OCI-LY1 (cell line): ENCODE measurements at regions not wholly inside any gene's neighbourhood (a gene's known extent, or its start where the extent isn't known, plus 50 kb on each side); places are given as distances from the start of the nearest gene placed in this dataset.
"Not testable (repeated sequence)": the region's sequence is repeated elsewhere in the genome, so short reads cannot be mapped to it uniquely, and the experiment has no call there.

Experiments used
- H2AFZ ChIP-seq: fragments of 200-600 bp; sonication (generic), shearing (Covaris generic); 2 replicates; pipeline ENCODE4 v1.6.0; 2014; ENCODE audit warnings: antibody characterized with exemption, mild to moderate bottlenecking, low read length
- H3F3A ChIP-seq: fragments of 200-600 bp; sonication (generic), shearing (Covaris generic); 2 replicates; pipeline ENCODE4 v1.6.0; 2014; ENCODE audit warnings: mild to moderate bottlenecking, antibody characterized with exemption, low read length, moderate library complexity; ENCODE audit not compliant: insufficient read depth
- H3K27ac ChIP-seq: fragments of 200-600 bp; sonication (generic); 2 replicates; pipeline ENCODE4 v1.5.1; 2014; ENCODE audit warnings: low read length, mixed run types, mild to moderate bottlenecking, low read depth; ENCODE audit not compliant: poor library complexity, severe bottlenecking
- H3K27me3 ChIP-seq: fragments of 200-600 bp; sonication (generic); 2 replicates; pipeline ENCODE4 v1.6.0; 2014; ENCODE audit warnings: antibody characterized with exemption, mild to moderate bottlenecking, low read length, moderate library complexity; ENCODE audit not compliant: insufficient read depth
- H3K36me3 ChIP-seq: fragments of 200-600 bp; sonication (generic); 2 replicates; pipeline ENCODE4 v1.6.1; 2014; ENCODE audit warnings: mild to moderate bottlenecking, antibody characterized with exemption, low read length, moderate library complexity, mixed read lengths; ENCODE audit not compliant: insufficient read depth
- H3K4me1 ChIP-seq: fragments of 200-600 bp; sonication (generic); 2 replicates; pipeline ENCODE4 v1.5.1; 2014; ENCODE audit warnings: mild to moderate bottlenecking, low read length, moderate library complexity; ENCODE audit not compliant: insufficient read depth, severe bottlenecking
- H3K4me2 ChIP-seq: fragments of 200-600 bp; sonication (generic), shearing (Covaris generic); 2 replicates; pipeline ENCODE4 v1.6.1; 2014; ENCODE audit warnings: low read length
- H3K4me3 ChIP-seq: fragments of 200-600 bp; sonication (generic); 2 replicates; pipeline ENCODE4 v1.5.1; 2014; ENCODE audit warnings: low read length, low read depth, mild to moderate bottlenecking, mixed read lengths; ENCODE audit not compliant: poor library complexity, severe bottlenecking
- H3K79me2 ChIP-seq: fragments of 200-600 bp; shearing (Covaris generic); 2 replicates; pipeline ENCODE4 v1.6.1; 2016; ENCODE audit warnings: mixed run types, low read length, mixed read lengths; ENCODE audit not compliant: insufficient read depth
- H3K9ac ChIP-seq: fragments of 200-600 bp; sonication (generic), shearing (Covaris generic); 2 replicates; pipeline ENCODE4 v1.6.1; 2014; ENCODE audit warnings: mild to moderate bottlenecking, low read length, mixed read lengths
- H3K9me2 ChIP-seq: fragments of 200-600 bp; sonication (generic), shearing (Covaris generic); 2 replicates; pipeline ENCODE4 v1.6.1; 2014; ENCODE audit warnings: low read depth, mild to moderate bottlenecking, low read length, mixed read lengths
- H3K9me3 ChIP-seq: fragments of 200-600 bp; shearing (Covaris generic); 2 replicates; pipeline ENCODE4 v1.6.1; 2014; ENCODE audit warnings: low read length, mixed read lengths
- H4K20me1 ChIP-seq: fragments of 200-600 bp; sonication (generic), shearing (Covaris generic); 2 replicates; pipeline ENCODE4 v1.6.0; 2016; ENCODE audit warnings: mild to moderate bottlenecking, low read length; ENCODE audit not compliant: insufficient read depth
- CTCF ChIP-seq: fragments of 200-600 bp; sonication (generic), shearing (Covaris generic); IDR thresholded peaks from 2 replicates; pipeline ENCODE4 v1.5.1; 2017; ENCODE audit warnings: mild to moderate bottlenecking, antibody characterized with exemption, low read length, moderate library complexity, mixed read lengths
- EZH2 ChIP-seq: fragments of 200-600 bp; sonication (generic), shearing (Covaris generic); IDR thresholded peaks from 2 replicates; pipeline ENCODE4 v1.8.0; 2017; ENCODE audit warnings: borderline replicate concordance, mixed run types, mild to moderate bottlenecking, antibody characterized with exemption, low read length, moderate library complexity, mixed read lengths

- Histone ChIP-seq H3K4me3 (no peak overlapping the region), H3K9me3 (no peaks in the 10 kb centered on the region), H3K4me1 (no peaks in the 10 kb centered on the region), H3K36me3 (no peaks in the 10 kb centered on the region), H3K4me2 (no peak overlapping the region), H4K20me1 (no peaks in the 10 kb centered on the region), H2AFZ (no peak overlapping the region), H3K9ac (no peak overlapping the region), H3K27me3 (no peaks in the 10 kb centered on the region), H3K27ac (no peak overlapping the region), H3K79me2 (no peaks in the 10 kb centered on the region), H3F3A (no peaks in the 10 kb centered on the region), H3K9me2 (no peaks in the 10 kb centered on the region)
- TF ChIP-seq CTCF (no peak), EZH2 (no peak)
Observed at GRCh38 chr4:112832493-112832892, 195.6 kb downstream of the LARP7 start.

- Histone ChIP-seq H3K27me3 (no peaks in the 10 kb centered on the region), H2AFZ (no peak overlapping the region), H3K4me3 (no peak overlapping the region), H3K9me2 (no peaks in the 10 kb centered on the region), H3K79me2 (no peaks in the 10 kb centered on the region), H3F3A (no peaks in the 10 kb centered on the region), H4K20me1 (no peaks in the 10 kb centered on the region), H3K9me3 (no peaks in the 10 kb centered on the region), H3K4me2 (no peak overlapping the region), H3K27ac (no peak overlapping the region), H3K36me3 (no peaks in the 10 kb centered on the region), H3K4me1 (no peaks in the 10 kb centered on the region), H3K9ac (no peak overlapping the region)
- no peak for TF ChIP-seq CTCF
- no peak for TF ChIP-seq EZH2
Observed at GRCh38 chr4:112836895-112837294, 200.0 kb downstream of the LARP7 start.

- not testable (repeated sequence) for H4K20me1 ChIP-seq, H3K9ac ChIP-seq, H3K4me3 ChIP-seq, H3K4me1 ChIP-seq, H3K27ac ChIP-seq, H3K27me3 ChIP-seq, H3K4me2 ChIP-seq, H2AFZ ChIP-seq, H3K79me2 ChIP-seq, H3K36me3 ChIP-seq, H3K9me2 ChIP-seq, H3K9me3 ChIP-seq, H3F3A ChIP-seq
Observed at GRCh38 chr4:112838015-112838414, 201.1 kb downstream of the LARP7 start.

- Histone ChIP-seq H3K9me2 (no peaks in the 10 kb centered on the region), H3K36me3 (no peaks in the 10 kb centered on the region), H3K4me3 (no peak overlapping the region), H3K4me1 (no peaks in the 10 kb centered on the region), H3K9me3 (no peaks in the 10 kb centered on the region), H3K27me3 (no peaks in the 10 kb centered on the region), H3K79me2 (no peaks in the 10 kb centered on the region), H3F3A (no peaks in the 10 kb centered on the region), H2AFZ (no peak overlapping the region), H3K9ac (no peak overlapping the region), H4K20me1 (no peaks in the 10 kb centered on the region), H3K4me2 (no peak overlapping the region), H3K27ac (no peak overlapping the region)
- TF ChIP-seq CTCF, result no peak
- TF ChIP-seq EZH2, result no peak
Observed at GRCh38 chr4:112840061-112840460, 203.1 kb downstream of the LARP7 start.
